Endothelial cell of umbilical vein (primary cell): ENCODE measurements at regions not wholly inside any gene's neighbourhood (a gene's known extent, or its start where the extent isn't known, plus 50 kb on each side); places are given as distances from the start of the nearest gene placed in this dataset.

ENCODE experiments used
- BruUV-seq: library from RNA; stranded (reverse); fragments of 400-500 nt; replicated peaks from 2 replicates; lab custom pipeline; 2021; lab: Mats Ljungman, UMichigan
- CTCF ChIA-PET: fragments of 300-600, 350-600 bp; sonication (Branson Sonifier 250); formaldehyde crosslinking; loops from one replicate; lab custom pipeline; 2021; ENCODE audit warnings: antibody characterized with exemption, inconsistent platforms; lab: Charles Lee
- POLR2A ChIA-PET: fragments of 300-600, 350-600 bp; sonication (Branson Sonifier 250); formaldehyde crosslinking; loops from one replicate; lab custom pipeline; 2021; ENCODE audit warnings: antibody characterized with exemption, inconsistent platforms; lab: Charles Lee
- DNase-seq: peaks from one replicate; pipeline ENCODE4 v3.0.0-alpha.2; 2011; ENCODE audit warnings: low read depth, low spot score
- FAIRE-seq: peaks from 2 replicates; lab custom pipeline; 2011; peaks lifted over from hg19 to GRCh38; lab: Jason Lieb, UNC
- H2AFZ ChIP-seq: 2 replicates; pipeline ENCODE4 v1.6.0; 2012; ENCODE audit warnings: low read depth, low read length, control low read depth, inconsistent platforms
- H3K27ac ChIP-seq: 2 replicates; pipeline ENCODE4 v1.5.1; 2011; ENCODE audit warnings: low read depth, mild to moderate bottlenecking, control low read depth, low read length, moderate library complexity; ENCODE audit not compliant: insufficient read depth
- H3K27me3 ChIP-seq, 2 experiments: 2 replicates each; pipeline versions ENCODE4 v1.6.0 to v1.6.1; 2011; ENCODE audit warnings: low read length in 2 of 2, mixed read lengths in 1 of 2; ENCODE audit not compliant: control insufficient read depth in 2 of 2, insufficient read depth in 2 of 2
- H3K36me3 ChIP-seq, 2 experiments: 2 replicates in 1 of 2; 3 replicates in 1 of 2; pipeline ENCODE4 v1.5.1; 2011; ENCODE audit warnings: low read length in 2 of 2, mild to moderate bottlenecking in 1 of 2, moderate library complexity in 1 of 2; ENCODE audit not compliant: control insufficient read depth in 2 of 2, insufficient read depth in 2 of 2; ENCODE audit errors: extremely low read depth in 1 of 2
- H3K4me1 ChIP-seq: 3 replicates; pipeline ENCODE4 v1.5.1; 2011; ENCODE audit warnings: mild to moderate bottlenecking, low read length; ENCODE audit not compliant: control insufficient read depth, insufficient read depth; ENCODE audit errors: extremely low read depth
- H3K4me2 ChIP-seq: 2 replicates; pipeline ENCODE4 v1.6.1; 2011; ENCODE audit warnings: low read length, control low read depth, mixed read lengths; ENCODE audit not compliant: insufficient read depth
- H3K4me3 ChIP-seq, 3 experiments: fragments of 200-600 bp in 1 of 3; sonication (generic), shearing (Covaris generic) in 1 of 3; replicated peaks in 1 of 3; 2 replicates each; pipeline ENCODE4 v1.5.1; 2011 to 2016; ENCODE audit warnings: control low read depth in 3 of 3, low read length in 3 of 3, mild to moderate bottlenecking in 2 of 3, inconsistent platforms in 1 of 3, low read depth in 1 of 3, moderate library complexity in 1 of 3; ENCODE audit not compliant: insufficient read depth in 1 of 3
- H3K79me2 ChIP-seq: 2 replicates; pipeline ENCODE4 v1.6.0; 2012; ENCODE audit warnings: low read length, inconsistent platforms; ENCODE audit not compliant: control insufficient read depth, insufficient read depth
- H3K9ac ChIP-seq: replicated peaks from 2 replicates; pipeline ENCODE3; 2011; ENCODE audit warnings: low read length, control low read depth; ENCODE audit not compliant: insufficient read depth; ENCODE audit errors: extremely low read depth
- H3K9me1 ChIP-seq: replicated peaks from 3 replicates; pipeline ENCODE4 v1.6.0; 2011; ENCODE audit warnings: mild to moderate bottlenecking, low read length; ENCODE audit not compliant: control insufficient read depth, insufficient read depth; ENCODE audit errors: extremely low read depth
- H3K9me3 ChIP-seq: replicated peaks from 2 replicates; pipeline ENCODE4 v1.5.1; 2012; ENCODE audit warnings: low read length, inconsistent platforms; ENCODE audit not compliant: control insufficient read depth, insufficient read depth
- H4K20me1 ChIP-seq: replicated peaks from 2 replicates; pipeline ENCODE3; 2011; ENCODE audit warnings: mild to moderate bottlenecking, low read length; ENCODE audit not compliant: control insufficient read depth, insufficient read depth; ENCODE audit errors: extremely low read depth
- EZH2 ChIP-seq: IDR thresholded peaks from 2 replicates; pipeline ENCODE4 v1.6.1; 2012; ENCODE audit warnings: borderline replicate concordance, low read depth, mild to moderate bottlenecking, moderate library complexity, low read length, inconsistent platforms; ENCODE audit not compliant: severe bottlenecking
- FOS ChIP-seq: IDR thresholded peaks from 2 replicates; pipeline ENCODE4 v1.6.1; 2011; ENCODE audit warnings: mild to moderate bottlenecking, low read length, moderate library complexity, borderline replicate concordance; ENCODE audit not compliant: insufficient read depth
- GATA2 ChIP-seq: IDR thresholded peaks from 2 replicates; pipeline ENCODE4 v1.7.0; 2011; ENCODE audit warnings: low read depth, mild to moderate bottlenecking, moderate library complexity, mixed read lengths, low read length; ENCODE audit not compliant: insufficient read length, insufficient read depth
- JUN ChIP-seq: IDR thresholded peaks from 2 replicates; pipeline ENCODE4 v1.6.1; 2011; ENCODE audit warnings: borderline replicate concordance, low read depth; ENCODE audit not compliant: insufficient read length, insufficient read depth
- MYC ChIP-seq: IDR thresholded peaks from one replicate; pipeline ENCODE4 v1.6.1; 2011; ENCODE audit warnings: mild to moderate bottlenecking, low read depth, low read length
- POLR2A ChIP-seq: IDR thresholded peaks from 2 replicates; pipeline ENCODE4 v1.6.1; 2012; ENCODE audit warnings: low read depth, mild to moderate bottlenecking, control low read depth, low read length
- POLR2AphosphoS5 ChIP-seq: IDR thresholded peaks from 2 replicates; pipeline ENCODE4 v1.6.1; 2012; ENCODE audit warnings: low read depth, mild to moderate bottlenecking, control low read depth, low read length, moderate library complexity; ENCODE audit not compliant: insufficient read depth
- dilution Hi-C: fragments of 300-500 bp; cut with MboI; formaldehyde crosslinking; loops from one replicate; pipeline ENCODE4 v1.15.0; 2019; ENCODE audit warnings: low sequenced_read_pairs; ENCODE audit not compliant: extremely low pct_ligation_motif_present
- intact Hi-C: fragments of 100-400 bp; cut with micrococcal nuclease; formaldehyde crosslinking; loops from one replicate; pipeline ENCODE4 v1.10.0; 2022
- TF ChIP-seq, protein P1 (sequence below): IDR thresholded peaks from 2 replicates; pipeline ENCODE4 v1.6.1; 2011; ENCODE audit not compliant: insufficient read depth, insufficient read length
- TF ChIP-seq, protein P2 (sequence below), 2 donors: IDR thresholded peaks; 1 replicate in 1 of 2; 2 replicates in 1 of 2; pipeline ENCODE4 v1.5.1; 2011; ENCODE audit warnings: low read length in 2 of 2, mild to moderate bottlenecking in 2 of 2, moderate library complexity in 2 of 2, control low read depth in 1 of 2, inconsistent platforms in 1 of 2, low read depth in 1 of 2; ENCODE audit not compliant: insufficient read depth in 1 of 2; ENCODE audit errors: extremely low read depth in 1 of 2

GRCh38 chr11:20213790-20214189, 53.5 kb upstream of the DBX1 start:
- Histone ChIP-seq H3K4me1 (no peaks in the 10 kb centered on the region), H3K27ac (no peak overlapping the region), H3K36me3 (no peaks in the 10 kb centered on the region), H3K4me3 (no peak overlapping the region), H3K9ac (no peak overlapping the region), H3K4me2 (no peak overlapping the region), H3K27me3 (peaks cover 18 to 21% of the 10 kb centered on the region in 2 experiments), H4K20me1 (no peaks in the 10 kb centered on the region), H3K9me1 (no peaks in the 10 kb centered on the region), H3K79me2 (no peaks in the 10 kb centered on the region), H3K9me3 (no peaks in the 10 kb centered on the region), H2AFZ (no peak overlapping the region)
- intact Hi-C loops (no loop called here), dilution Hi-C loops (no loop called here)
- TF ChIP-seq GATA2 (no peak), POLR2AphosphoS5 (no peak)
- TF ChIP-seq, protein P1, sequence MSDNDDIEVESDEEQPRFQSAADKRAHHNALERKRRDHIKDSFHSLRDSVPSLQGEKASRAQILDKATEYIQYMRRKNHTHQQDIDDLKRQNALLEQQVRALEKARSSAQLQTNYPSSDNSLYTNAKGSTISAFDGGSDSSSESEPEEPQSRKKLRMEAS: no peak
- TF ChIP-seq, protein P2, sequence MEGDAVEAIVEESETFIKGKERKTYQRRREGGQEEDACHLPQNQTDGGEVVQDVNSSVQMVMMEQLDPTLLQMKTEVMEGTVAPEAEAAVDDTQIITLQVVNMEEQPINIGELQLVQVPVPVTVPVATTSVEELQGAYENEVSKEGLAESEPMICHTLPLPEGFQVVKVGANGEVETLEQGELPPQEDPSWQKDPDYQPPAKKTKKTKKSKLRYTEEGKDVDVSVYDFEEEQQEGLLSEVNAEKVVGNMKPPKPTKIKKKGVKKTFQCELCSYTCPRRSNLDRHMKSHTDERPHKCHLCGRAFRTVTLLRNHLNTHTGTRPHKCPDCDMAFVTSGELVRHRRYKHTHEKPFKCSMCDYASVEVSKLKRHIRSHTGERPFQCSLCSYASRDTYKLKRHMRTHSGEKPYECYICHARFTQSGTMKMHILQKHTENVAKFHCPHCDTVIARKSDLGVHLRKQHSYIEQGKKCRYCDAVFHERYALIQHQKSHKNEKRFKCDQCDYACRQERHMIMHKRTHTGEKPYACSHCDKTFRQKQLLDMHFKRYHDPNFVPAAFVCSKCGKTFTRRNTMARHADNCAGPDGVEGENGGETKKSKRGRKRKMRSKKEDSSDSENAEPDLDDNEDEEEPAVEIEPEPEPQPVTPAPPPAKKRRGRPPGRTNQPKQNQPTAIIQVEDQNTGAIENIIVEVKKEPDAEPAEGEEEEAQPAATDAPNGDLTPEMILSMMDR (IDR thresholded peaks at IDR 0.05; ENCODE audit: extremely low read depth in 1 of 2, insufficient read depth in 1 of 2, low read depth in 1 of 2, low read length in 2 of 2): no peak
- no TSS peak for BruUV-seq
- POLR2A ChIA-PET: no interaction called here
- CTCF ChIA-PET: no interaction called here
- DNase-seq: no peak
- no peak for FAIRE-seq

- ChIA-PET CTCF (no interaction called here), POLR2A (no interaction called here)
- Histone ChIP-seq H3K9ac (no peak overlapping the region), H3K9me3 (no peaks in the 10 kb centered on the region), H3K4me1 (no peaks in the 10 kb centered on the region), H4K20me1 (no peaks in the 10 kb centered on the region), H3K79me2 (no peaks in the 10 kb centered on the region), H3K36me3 (no peaks in the 10 kb centered on the region), H2AFZ (no peak overlapping the region), H3K27me3 (peaks cover 38 to 40% of the 10 kb centered on the region in 2 experiments), H3K9me1 (no peaks in the 10 kb centered on the region), H3K4me2 (no peak overlapping the region), H3K27ac (no peak overlapping the region), H3K4me3 (no peak overlapping the region)
- BruUV-seq: no TSS peak
- TF ChIP-seq, protein P2 (IDR thresholded peaks at IDR 0.05; ENCODE audit: extremely low read depth in 1 of 2, insufficient read depth in 1 of 2, low read depth in 1 of 2, low read length in 2 of 2): no peak
- no peak for TF ChIP-seq EZH2
- TF ChIP-seq POLR2A: no peak
- no peak for TF ChIP-seq JUN
- TF ChIP-seq POLR2AphosphoS5: no peak
- TF ChIP-seq GATA2: no peak
- no peak for TF ChIP-seq MYC
- TF ChIP-seq, protein P1: no peak
- no peak for TF ChIP-seq FOS
- DNase-seq (no peak), FAIRE-seq (no peak)
- dilution Hi-C loops (no loop called here), intact Hi-C loops (no loop called here)
Observed at GRCh38 chr11:20211691-20212090, 51.4 kb upstream of the DBX1 start.
